OCI-LY7 (cell line): ENCODE measurements at regions not wholly inside any gene's neighbourhood (a gene's known extent, or its start where the extent isn't known, plus 50 kb on each side); places are given as distances from the start of the nearest gene placed in this dataset.

ENCODE experiments used
- CTCF ChIP-seq: fragments of 200-600 bp; sonication (generic); conservative IDR thresholded peaks from 2 replicates; pipeline ENCODE4 v1.5.1; 2014; ENCODE audit warnings: mild to moderate bottlenecking, antibody characterized with exemption, low read length, moderate library complexity, mixed read lengths
- EZH2phosphoT487 ChIP-seq: fragments of 200-600 bp; sonication (generic); IDR thresholded peaks from 2 replicates; pipeline ENCODE4 v1.6.1; 2018; ENCODE audit warnings: low read depth, borderline replicate concordance, mild to moderate bottlenecking, mixed run types, antibody characterized with exemption, low read length, moderate library complexity, mixed read lengths

- TF ChIP-seq EZH2phosphoT487 = no peak
- TF ChIP-seq CTCF = no peak
Observed at GRCh38 chr5:72661405-72661804, 154.2 kb upstream of the ZNF366 start.
